Hematopoietic multipotent progenitor cell treated with erythropoietin and hydrocortisone succinate and interleukin-3 and kit ligand, for 17 days (in vitro differentiated cells): ENCODE measurements at regions not wholly inside any gene's neighbourhood (a gene's known extent, or its start where the extent isn't known, plus 50 kb on each side); places are given as distances from the start of the nearest gene placed in this dataset.

ENCODE experiments used
- DNase-seq: peaks from one replicate; pipeline ENCODE4 v3.0.0-alpha.2; 2015; ENCODE audit warnings: low spot score

GRCh38 chr6:134523903-134524650, 206.2 kb upstream of the SGK1 start:
- DNase-seq, result no peak

- DNase-seq, result no peak
Observed at GRCh38 chr6:134523051-134523450, 205.1 kb upstream of the SGK1 start.

- DNase-seq, result no peak
Observed at GRCh38 chr6:134521116-134521501, 203.2 kb upstream of the SGK1 start.

- no peak for DNase-seq
Observed at GRCh38 chr6:134520181-134521115, 202.5 kb upstream of the SGK1 start.

GRCh38 chr6:134519465-134519864, 201.6 kb upstream of the SGK1 start:
- no peak for DNase-seq

GRCh38 chr6:134517868-134518267, 200.0 kb upstream of the SGK1 start:
- DNase-seq, result no peak

GRCh38 chr6:134517145-134517658, 199.3 kb upstream of the SGK1 start:
- no peak for DNase-seq

- DNase-seq, result no peak
Observed at GRCh38 chr6:134516582-134516981, 198.7 kb upstream of the SGK1 start.

- no peak for DNase-seq
Observed at GRCh38 chr6:134515986-134516385, 198.1 kb upstream of the SGK1 start.

GRCh38 chr6:134512981-134513391, 195.1 kb upstream of the SGK1 start:
- DNase-seq, result no peak

- DNase-seq, result no peak
Observed at GRCh38 chr6:134511984-134512683, 194.2 kb upstream of the SGK1 start.

GRCh38 chr6:134510920-134511319, 193.0 kb upstream of the SGK1 start:
- DNase-seq, result no peak

- DNase-seq, result no peak
Observed at GRCh38 chr6:134510142-134510541, 192.2 kb upstream of the SGK1 start.

GRCh38 chr6:134508862-134509498, 191.1 kb upstream of the SGK1 start:
- DNase-seq, result no peak

- DNase-seq, result no peak
Observed at GRCh38 chr6:134506162-134506561, 188.2 kb upstream of the SGK1 start.

- no peak for DNase-seq
Observed at GRCh38 chr6:134503585-134504281, 185.8 kb upstream of the SGK1 start.

GRCh38 chr6:134502614-134503549, 185.0 kb upstream of the SGK1 start:
- no peak for DNase-seq

- DNase-seq, result no peak
Observed at GRCh38 chr6:134495890-134496248, 178.0 kb upstream of the SGK1 start.

- DNase-seq, result no peak
Observed at GRCh38 chr6:134495203-134495889, 177.4 kb upstream of the SGK1 start.

- no peak for DNase-seq
Observed at GRCh38 chr6:134493789-134494188, 175.9 kb upstream of the SGK1 start.
